Endodermal cell (in vitro differentiated cells): ENCODE measurements at regions not wholly inside any gene's neighbourhood (a gene's known extent, or its start where the extent isn't known, plus 50 kb on each side); places are given as distances from the start of the nearest gene placed in this dataset.

Experiments used
- DNase-seq: peaks from one replicate; pipeline ENCODE4 v3.0.0-alpha.2; 2017
- H3K27ac ChIP-seq: 2 replicates; pipeline ENCODE4 v1.5.1; 2013; ENCODE audit warnings: mild to moderate bottlenecking, low read depth, low read length, moderate library complexity
- H3K27me3 ChIP-seq: 2 replicates; pipeline ENCODE4 v1.6.1; 2013; ENCODE audit warnings: mild to moderate bottlenecking, low read length, moderate library complexity; ENCODE audit not compliant: insufficient read depth, control insufficient read depth, poor library complexity, severe bottlenecking
- H3K36me3 ChIP-seq: 2 replicates; pipeline ENCODE4 v1.7.0; 2013; ENCODE audit warnings: mild to moderate bottlenecking, low read length, moderate library complexity; ENCODE audit not compliant: control insufficient read depth, insufficient read depth
- H3K4me1 ChIP-seq: one replicate; pipeline ENCODE4 v1.7.0; 2013; ENCODE audit warnings: low read length; ENCODE audit not compliant: control insufficient read depth, insufficient read depth
- H3K4me3 ChIP-seq: 2 replicates; pipeline ENCODE4 v1.5.1; 2013; ENCODE audit warnings: mild to moderate bottlenecking, low read length, moderate library complexity
- H3K9ac ChIP-seq: 2 replicates; pipeline ENCODE4 v1.6.1; 2013; ENCODE audit warnings: mild to moderate bottlenecking, low read length, moderate library complexity; ENCODE audit not compliant: poor library complexity, severe bottlenecking; ENCODE audit errors: extremely low read depth
- H3K9me3 ChIP-seq: 2 replicates; pipeline ENCODE4 v1.6.1; 2013; ENCODE audit warnings: mild to moderate bottlenecking, low read length, moderate library complexity; ENCODE audit not compliant: control insufficient read depth
- H3K27ac Mint-ChIP-seq: 2 replicates; pipeline ENCODE4 v1.8.0; 2020; ENCODE audit warnings: mixed read lengths
- H3K27me3 Mint-ChIP-seq: 2 replicates; pipeline ENCODE4 v1.8.0; 2021; ENCODE audit warnings: mild to moderate bottlenecking, mixed read lengths; ENCODE audit not compliant: insufficient read depth
- H3K36me3 Mint-ChIP-seq: 2 replicates; pipeline ENCODE4 v1.8.0; 2020; ENCODE audit warnings: low read depth, mixed read lengths
- H3K4me1 Mint-ChIP-seq: 2 replicates; pipeline ENCODE4 v1.8.0; 2020; ENCODE audit warnings: mixed read lengths
- H3K4me3 Mint-ChIP-seq: 2 replicates; pipeline ENCODE4 v1.8.0; 2020; ENCODE audit warnings: mild to moderate bottlenecking, moderate library complexity, mixed read lengths
- H3K9me3 Mint-ChIP-seq: 2 replicates; pipeline ENCODE4 v1.8.0; 2020; ENCODE audit warnings: mild to moderate bottlenecking, mixed read lengths
- CTCF ChIP-seq: fragments of 200-600 bp; sonication (generic); conservative IDR thresholded peaks from 2 replicates; pipeline ENCODE4 v1.5.0; 2021; ENCODE audit warnings: antibody characterized with exemption, mild to moderate bottlenecking
- WGBS, 2 experiments: methylation state at CpG; one replicate each; pipeline versions ENCODE4 v1.1.5 to v1.1.7; 2013; ENCODE audit warnings: missing lambda C conversion rate in 2 of 2, mixed read lengths in 1 of 2; ENCODE audit not compliant: insufficient coverage in 1 of 2, insufficient read length in 1 of 2; 5-methylcytosine and 5-hydroxymethylcytosine counted together

GRCh38 chr22:47376901-47377505 lies 614.6 kb downstream of the TBC1D22A start:
- peaks cover 5% of the 10 kb centered on the region for H3K36me3 Mint-ChIP-seq
- Histone ChIP-seq H3K4me1 (no peaks in the 10 kb centered on the region), H3K4me3 (no peak overlapping the region), H3K27me3 (no peaks in the 10 kb centered on the region), H3K27ac (no peak overlapping the region), H3K9me3 (peaks cover 46% of the 10 kb centered on the region), H3K36me3 (no peaks in the 10 kb centered on the region), H3K9ac (no peak overlapping the region)
- peaks cover 92% of the 10 kb centered on the region for H3K9me3 Mint-ChIP-seq
- no peak overlapping the region for H3K27ac Mint-ChIP-seq
- TF ChIP-seq CTCF = no peak
- H3K4me1 Mint-ChIP-seq = no peaks in the 10 kb centered on the region
- no peak for DNase-seq
- no peak overlapping the region for H3K4me3 Mint-ChIP-seq
- H3K27me3 Mint-ChIP-seq = no peaks in the 10 kb centered on the region
- WGBS, 2 experiments = 60 to 67% methylated on average over 5 to 11 of the region's 11 CpGs

GRCh38 chr22:47376322-47376700 lies 613.9 kb downstream of the TBC1D22A start:
- Mint-ChIP-seq H3K9me3 (peaks cover 92% of the 10 kb centered on the region), H3K4me1 (no peaks in the 10 kb centered on the region), H3K27me3 (no peaks in the 10 kb centered on the region), H3K4me3 (no peak overlapping the region), H3K36me3 (peaks cover 5% of the 10 kb centered on the region), H3K27ac (no peak overlapping the region)
- no peak for TF ChIP-seq CTCF
- 86 to 96% methylated on average over 7 of the region's 7 CpGs for WGBS, 2 experiments
- Histone ChIP-seq H3K27me3 (no peaks in the 10 kb centered on the region), H3K9me3 (peaks cover 44% of the 10 kb centered on the region), H3K27ac (no peak overlapping the region), H3K36me3 (no peaks in the 10 kb centered on the region), H3K4me1 (no peaks in the 10 kb centered on the region), H3K4me3 (no peak overlapping the region), H3K9ac (no peak overlapping the region)
- no peak for DNase-seq

GRCh38 chr22:47375621-47376321 lies 613.3 kb downstream of the TBC1D22A start:
- Mint-ChIP-seq H3K4me3 (no peak overlapping the region), H3K27ac (no peak overlapping the region), H3K27me3 (no peaks in the 10 kb centered on the region), H3K4me1 (no peaks in the 10 kb centered on the region), H3K9me3 (peaks cover 95% of the 10 kb centered on the region), H3K36me3 (peaks cover 5% of the 10 kb centered on the region)
- no peaks in the 10 kb centered on the region for H3K36me3 ChIP-seq
- H3K4me1 ChIP-seq = no peaks in the 10 kb centered on the region
- no peaks in the 10 kb centered on the region for H3K27me3 ChIP-seq
- no peak overlapping the region for H3K9ac ChIP-seq
- no peak for DNase-seq
- no peak overlapping the region for H3K27ac ChIP-seq
- TF ChIP-seq CTCF = no peak
- peaks cover 49% of the 10 kb centered on the region for H3K9me3 ChIP-seq
- 77 to 79% methylated on average over 11 to 20 of the region's 25 CpGs for WGBS, 2 experiments
- no peak overlapping the region for H3K4me3 ChIP-seq
